HEK293 (cell line): ENCODE measurements at regions not wholly inside any gene's neighbourhood (a gene's known extent, or its start where the extent isn't known, plus 50 kb on each side); places are given as distances from the start of the nearest gene placed in this dataset.

ENCODE experiments used
- CTCF ChIA-PET: fragments of 350-600 bp; formaldehyde crosslinking; extraction: SDS; loops from one replicate; lab custom pipeline; 2021; ENCODE audit warnings: antibody characterized with exemption; lab: Yijun Ruan, JAX
- POLR2A ChIA-PET: fragments of 300-600 bp; formaldehyde crosslinking; extraction: SDS; loops from one replicate; lab custom pipeline; 2020; ENCODE audit warnings: antibody characterized with exemption, inconsistent platforms; lab: Yijun Ruan, JAX
- H3K27ac ChIP-seq: fragments of 200-500 bp; sonication (Bioruptor generic); 2 replicates; pipeline ENCODE4 v1.5.1; 2014; ENCODE audit warnings: low read depth, low read length, control low read depth, inconsistent platforms; ENCODE audit errors: extremely low read depth
- H3K36me3 ChIP-seq, 2 experiments: fragments of 200-500 bp in 1 of 2; sonication (Bioruptor generic) in 1 of 2; 1 replicate in 1 of 2; 2 replicates in 1 of 2; pipeline ENCODE4 v1.5.1; 2014 to 2017; ENCODE audit warnings: inconsistent platforms in 2 of 2, low read length in 2 of 2; ENCODE audit not compliant: control insufficient read depth in 2 of 2, insufficient read depth in 1 of 2
- H3K4me1 ChIP-seq: fragments of 200-500 bp; sonication (Bioruptor generic); 2 replicates; pipeline ENCODE4 v1.5.1; 2014; ENCODE audit warnings: mild to moderate bottlenecking, low read length, inconsistent platforms; ENCODE audit not compliant: control insufficient read depth, insufficient read depth
- H3K4me3 ChIP-seq: 2 replicates; pipeline ENCODE4 v1.5.1; 2011; ENCODE audit warnings: low read depth, mild to moderate bottlenecking, control low read depth, low read length, moderate library complexity
- H3K9me3 ChIP-seq: fragments of 200-500 bp; sonication (Bioruptor generic); 2 replicates; pipeline ENCODE4 v1.5.1; 2014; ENCODE audit warnings: low read depth, low read length, inconsistent platforms; ENCODE audit not compliant: control insufficient read depth, insufficient read depth
- BCL6B ChIP-seq: fragments of 450-650 bp; formaldehyde crosslinking; IDR thresholded peaks from 2 replicates; pipeline ENCODE4 v1.5.1; 2017; ENCODE audit warnings: missing biosample characterization, missing genetic modification characterization
- OSR2 ChIP-seq: fragments of 450-650 bp; formaldehyde crosslinking; IDR thresholded peaks from 2 replicates; pipeline ENCODE4 v1.5.1; 2016; ENCODE audit warnings: missing biosample characterization, missing genetic modification characterization
- PBX3 ChIP-seq: sonication (generic); formaldehyde crosslinking; IDR thresholded peaks from 2 replicates; pipeline ENCODE4 v1.8.1; 2022; ENCODE audit warnings: mild to moderate bottlenecking, moderate library complexity, missing genetic modification reagents
- PRDM2 ChIP-seq: fragments of 450-650 bp; formaldehyde crosslinking; IDR thresholded peaks from 2 replicates; pipeline ENCODE4 v1.5.1; 2016; ENCODE audit warnings: missing biosample characterization, missing genetic modification characterization, borderline replicate concordance
- ZBTB11 ChIP-seq: fragments of 450-650 bp; formaldehyde crosslinking; conservative IDR thresholded peaks from 2 replicates; pipeline ENCODE4 v1.5.1; 2016; ENCODE audit warnings: low read depth, missing biosample characterization, missing genetic modification characterization
- ZFHX2 ChIP-seq: fragments of 450-650 bp; formaldehyde crosslinking; conservative IDR thresholded peaks from 2 replicates; pipeline ENCODE4 v1.5.1; 2016; ENCODE audit warnings: missing biosample characterization, missing genetic modification characterization
- ZNF155 ChIP-seq: fragments of 450-650 bp; formaldehyde crosslinking; IDR thresholded peaks from 2 replicates; pipeline ENCODE4 v1.5.1; 2016; ENCODE audit warnings: missing biosample characterization, missing genetic modification characterization
- ZNF174 ChIP-seq: fragments of 450-650 bp; formaldehyde crosslinking; IDR thresholded peaks from 2 replicates; pipeline ENCODE4 v1.5.0; 2017; ENCODE audit warnings: missing biosample characterization, mild to moderate bottlenecking, missing genetic modification characterization
- ZNF19 ChIP-seq: fragments of 450-650 bp; formaldehyde crosslinking; IDR thresholded peaks from 2 replicates; pipeline ENCODE4; 2016; ENCODE audit warnings: missing biosample characterization, missing genetic modification characterization, low read depth
- ZNF449 ChIP-seq: fragments of 450-650 bp; formaldehyde crosslinking; IDR thresholded peaks from 2 replicates; pipeline ENCODE4 v1.5.1; 2017; ENCODE audit warnings: missing biosample characterization, mild to moderate bottlenecking, missing genetic modification characterization, moderate library complexity
- ZNF645 ChIP-seq: fragments of 450-650 bp; formaldehyde crosslinking; IDR thresholded peaks from 2 replicates; pipeline ENCODE4; 2016; ENCODE audit warnings: missing biosample characterization, missing genetic modification characterization
- ZSCAN16 ChIP-seq: fragments of 450-650 bp; formaldehyde crosslinking; IDR thresholded peaks from 2 replicates; pipeline ENCODE4 v1.5.1; 2016; ENCODE audit warnings: missing biosample characterization, missing genetic modification characterization

GRCh38 chr18:37734406-37734805, 168.8 kb upstream of the CELF4 start:
- CTCF ChIA-PET: interaction anchor here (0.6 kb wide), 1 partner anchor 518 kb away, joined by 3 read pairs; no protein-coding TSS in a partner anchor
- H3K4me1 ChIP-seq: no peaks in the 10 kb centered on the region
- H3K4me3 ChIP-seq: no peak overlapping the region
- TF ChIP-seq ZNF449 (tag by site-specific recombination) (no peak), ZNF155 (tag by site-specific recombination) (no peak), ZNF174 (no peak), ZNF19 (no peak), BCL6B (tag by site-specific recombination) (no peak), OSR2 (tag by site-specific recombination) (no peak), ZFHX2 (tag by site-specific recombination) (no peak), ZNF645 (tag by site-specific recombination) (no peak), PRDM2 (tag by site-specific recombination) (no peak), ZBTB11 (tag by site-specific recombination) (no peak), ZSCAN16 (tag by site-specific recombination) (no peak), PBX3 (CRISPR knock-in tag) (no peak)
- no peak overlapping the region for H3K27ac ChIP-seq
- POLR2A ChIA-PET: no interaction called here
- H3K36me3 ChIP-seq: no peaks in the 10 kb centered on the region
- no peaks in the 10 kb centered on the region for H3K9me3 ChIP-seq
